ENCODE measurements at regions not wholly inside any gene's neighbourhood (a gene's known extent, or its start where the extent isn't known, plus 50 kb on each side); places are given as distances from the start of the nearest gene placed in this dataset.

GRCh38 chr18:68072744-68073143 is 556.2 kb upstream of the DSEL start:
- TF ChIP-seq CTCF (IDR thresholded peaks at IDR 0.05): no peak
- no peak for TF ChIP-seq POLR2A (IDR thresholded peaks at IDR 0.05)
- TF ChIP-seq POLR2AphosphoS5 (IDR thresholded peaks at IDR 0.05): no peak
